Choroid plexus epithelial cell (primary cell): ENCODE measurements at regions not wholly inside any gene's neighbourhood (a gene's known extent, or its start where the extent isn't known, plus 50 kb on each side); places are given as distances from the start of the nearest gene placed in this dataset.

Experiments used
- DNase-seq: peaks from one replicate; pipeline ENCODE4 v3.0.0-alpha.2; 2010; ENCODE audit warnings: low read depth
- H3K4me3 ChIP-seq: 2 replicates; pipeline ENCODE4 v1.5.1; 2011; ENCODE audit warnings: low read depth, mild to moderate bottlenecking, control low read depth, low read length, moderate library complexity
- TF ChIP-seq, protein P1 (sequence below): conservative IDR thresholded peaks from 2 replicates; pipeline ENCODE4 v1.5.1; 2011; ENCODE audit warnings: low read depth, mild to moderate bottlenecking, control low read depth, inconsistent platforms, low read length, moderate library complexity

- TF ChIP-seq, protein P1, sequence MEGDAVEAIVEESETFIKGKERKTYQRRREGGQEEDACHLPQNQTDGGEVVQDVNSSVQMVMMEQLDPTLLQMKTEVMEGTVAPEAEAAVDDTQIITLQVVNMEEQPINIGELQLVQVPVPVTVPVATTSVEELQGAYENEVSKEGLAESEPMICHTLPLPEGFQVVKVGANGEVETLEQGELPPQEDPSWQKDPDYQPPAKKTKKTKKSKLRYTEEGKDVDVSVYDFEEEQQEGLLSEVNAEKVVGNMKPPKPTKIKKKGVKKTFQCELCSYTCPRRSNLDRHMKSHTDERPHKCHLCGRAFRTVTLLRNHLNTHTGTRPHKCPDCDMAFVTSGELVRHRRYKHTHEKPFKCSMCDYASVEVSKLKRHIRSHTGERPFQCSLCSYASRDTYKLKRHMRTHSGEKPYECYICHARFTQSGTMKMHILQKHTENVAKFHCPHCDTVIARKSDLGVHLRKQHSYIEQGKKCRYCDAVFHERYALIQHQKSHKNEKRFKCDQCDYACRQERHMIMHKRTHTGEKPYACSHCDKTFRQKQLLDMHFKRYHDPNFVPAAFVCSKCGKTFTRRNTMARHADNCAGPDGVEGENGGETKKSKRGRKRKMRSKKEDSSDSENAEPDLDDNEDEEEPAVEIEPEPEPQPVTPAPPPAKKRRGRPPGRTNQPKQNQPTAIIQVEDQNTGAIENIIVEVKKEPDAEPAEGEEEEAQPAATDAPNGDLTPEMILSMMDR: no peak
- H3K4me3 ChIP-seq: no peak overlapping the region
- no peak for DNase-seq
These were observed 304.8 kb downstream of the IRF8 start for GRCh38 chr16:86203557-86204275.

- no peak overlapping the region for H3K4me3 ChIP-seq
- no peak for DNase-seq
- TF ChIP-seq, protein P1: no peak
These were observed 304.6 kb upstream of the FOXF1 start for GRCh38 chr16:86205521-86206245.

DNA sequence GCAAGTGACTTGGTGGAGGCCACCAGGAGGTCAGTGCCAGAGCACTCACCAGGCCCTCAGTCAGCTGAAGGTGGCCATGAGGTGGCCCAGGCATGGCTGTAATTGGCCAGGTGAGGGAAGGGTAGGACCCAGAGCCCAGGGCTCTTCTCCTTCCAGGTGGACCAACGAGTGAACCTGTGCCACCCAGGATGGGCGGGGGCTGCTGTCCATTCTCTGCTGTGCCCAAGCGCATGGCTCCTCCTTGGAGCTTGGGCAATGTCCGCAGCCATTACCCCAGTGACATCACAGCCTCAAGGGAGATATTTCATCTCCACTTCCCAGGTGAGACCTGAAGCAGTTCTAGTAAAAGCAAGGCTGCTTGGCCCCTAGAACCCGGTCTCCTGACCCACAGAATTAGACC is 303.0 kb upstream of the FOXF1 start:
- TF ChIP-seq, protein P1: no peak
- no peak for DNase-seq
- no peak overlapping the region for H3K4me3 ChIP-seq

DNA sequence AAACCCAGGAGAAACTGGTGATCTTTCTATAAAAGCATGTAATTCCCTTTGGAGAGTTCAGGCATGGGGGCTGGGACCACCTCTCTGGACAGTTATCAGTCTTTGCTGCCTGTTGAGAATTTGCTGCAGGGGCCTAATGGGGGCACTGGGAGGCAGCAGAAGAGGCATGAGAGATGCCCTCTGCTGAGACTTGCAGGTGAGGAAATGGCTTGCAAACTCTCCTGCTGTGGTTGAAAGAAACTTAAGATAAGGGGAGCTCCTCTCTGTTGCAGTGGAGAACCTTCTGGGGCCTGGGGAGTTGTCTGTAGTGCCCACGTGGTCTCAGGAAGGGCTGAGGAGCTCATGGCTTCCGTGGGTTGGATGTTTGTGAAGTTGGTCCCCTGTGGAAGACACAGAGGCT is 301.1 kb upstream of the FOXF1 start:
- TF ChIP-seq, protein P1: no peak
- no peak for DNase-seq

DNA sequence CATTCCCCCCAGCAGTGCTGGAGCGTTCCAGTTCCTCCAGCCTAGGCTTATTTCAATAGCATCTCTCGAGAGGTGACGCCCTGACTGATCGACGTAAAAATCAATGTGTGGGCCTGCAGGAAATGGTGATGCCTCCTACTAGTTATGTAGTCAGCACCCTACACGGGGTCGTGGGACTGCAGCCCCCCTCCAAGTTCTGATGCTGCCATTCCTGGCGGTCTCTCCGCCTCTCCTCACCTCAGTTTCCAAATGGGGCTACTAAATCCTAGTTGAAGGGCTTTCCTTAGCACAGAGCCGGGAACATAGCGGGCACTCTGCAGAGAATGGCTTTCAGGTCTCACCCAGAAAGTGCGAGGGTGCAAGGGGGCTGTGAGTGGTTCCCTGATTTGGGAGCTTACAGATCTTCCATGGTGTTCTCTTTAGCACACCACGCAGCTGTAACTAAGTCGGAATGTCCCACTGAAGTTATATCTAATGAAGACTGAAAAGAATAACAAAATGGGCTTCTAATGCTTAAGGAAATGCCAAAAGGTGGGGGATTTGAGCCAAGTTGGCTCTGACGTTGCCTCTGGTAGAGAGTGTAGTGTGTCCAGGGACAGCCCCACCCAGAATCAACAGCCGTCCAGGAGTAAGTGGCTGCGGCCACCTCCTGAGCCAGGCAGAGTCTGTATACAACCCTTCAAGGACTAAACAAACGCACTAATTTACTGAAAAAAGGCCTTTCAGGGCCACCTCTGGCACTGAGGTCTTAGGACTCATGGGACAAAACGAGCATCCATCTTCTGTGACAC is 299.7 kb upstream of the FOXF1 start:
- H3K4me3 ChIP-seq: no peak overlapping the region
- no peak for DNase-seq
- TF ChIP-seq, protein P1: no peak

More for the DNA sequence above, 301.1 kb upstream of the FOXF1 start:
- H3K4me3 ChIP-seq: no peak overlapping the region

DNA sequence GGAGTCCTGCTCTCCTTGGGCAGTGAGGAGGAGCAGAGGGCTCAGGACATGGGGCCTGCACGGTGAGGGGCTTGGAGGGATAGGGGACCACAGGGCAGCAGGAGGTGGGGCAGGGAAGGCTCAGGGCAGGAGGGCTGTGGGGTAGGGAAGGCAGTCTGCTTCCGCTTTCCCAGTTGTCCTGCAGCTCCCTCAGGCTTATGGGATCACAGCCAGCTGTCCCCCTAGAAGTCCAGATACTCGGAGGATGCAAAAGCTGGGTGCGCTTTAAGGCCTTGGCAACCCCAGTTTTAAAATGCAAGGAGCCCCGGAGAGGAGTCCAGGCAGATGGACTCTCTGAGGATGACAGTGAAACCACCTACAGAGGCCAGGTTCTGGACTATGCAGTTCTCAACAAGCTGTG is 299.1 kb upstream of the FOXF1 start:
- DNase-seq: no peak
- TF ChIP-seq, protein P1: no peak
- no peak overlapping the region for H3K4me3 ChIP-seq
